ENCODE measurements at regions not wholly inside any gene's neighbourhood (a gene's known extent, or its start where the extent isn't known, plus 50 kb on each side); places are given as distances from the start of the nearest gene placed in this dataset.
"Not testable (repeated sequence)": the region's sequence is repeated elsewhere in the genome, so short reads cannot be mapped to it uniquely, and the experiment has no call there.

GRCh38 chr1:101120868-101121267 lies 95.3 kb upstream of the DPH5 start:
- H3K4me3 ChIP-seq (ENCODE audit: low read length): no peak overlapping the region

GRCh38 chr1:101119289-101119688 lies 93.7 kb upstream of the DPH5 start:
- H3K9ac ChIP-seq (ENCODE audit: low read depth, low read length): no peak overlapping the region
- H3K4me2 ChIP-seq (ENCODE audit: low read length): no peak overlapping the region
- no peaks in the 10 kb centered on the region for H3K36me3 ChIP-seq (ENCODE audit: insufficient read depth, low read length)
- H3K27me3 ChIP-seq (ENCODE audit: control insufficient read depth, insufficient read depth, low read length): no peaks in the 10 kb centered on the region
- no peaks in the 10 kb centered on the region for H3K9me3 ChIP-seq (replicated peaks; ENCODE audit: low read length)
- H3K4me1 ChIP-seq (ENCODE audit: control insufficient read depth, insufficient read depth, low read length): no peaks in the 10 kb centered on the region
- no peak overlapping the region for H3K4me3 ChIP-seq (ENCODE audit: low read length)

More at GRCh38 chr1:101120868-101121267, 95.3 kb upstream of the DPH5 start:
- Histone ChIP-seq H3K36me3 (ENCODE audit: insufficient read depth, low read length) (no peaks in the 10 kb centered on the region), H3K9ac (ENCODE audit: low read depth, low read length) (no peak overlapping the region), H3K4me2 (ENCODE audit: low read length) (no peak overlapping the region), H3K27me3 (ENCODE audit: control insufficient read depth, insufficient read depth, low read length) (no peaks in the 10 kb centered on the region), H3K4me1 (ENCODE audit: control insufficient read depth, insufficient read depth, low read length) (no peaks in the 10 kb centered on the region), H3K9me3 (replicated peaks; ENCODE audit: low read length) (no peaks in the 10 kb centered on the region)

GRCh38 chr1:101116006-101116405 lies 90.4 kb upstream of the DPH5 start:
- no peaks in the 10 kb centered on the region for H3K27me3 ChIP-seq (ENCODE audit: control insufficient read depth, insufficient read depth, low read length)
- no peak overlapping the region for H3K4me3 ChIP-seq (ENCODE audit: low read length)
- H3K4me1 ChIP-seq (ENCODE audit: control insufficient read depth, insufficient read depth, low read length): no peaks in the 10 kb centered on the region
- H3K4me2 ChIP-seq (ENCODE audit: low read length): no peak overlapping the region
- no peaks in the 10 kb centered on the region for H3K9me3 ChIP-seq (replicated peaks; ENCODE audit: low read length)
- no peaks in the 10 kb centered on the region for H3K36me3 ChIP-seq (ENCODE audit: insufficient read depth, low read length)
- no peak overlapping the region for H3K9ac ChIP-seq (ENCODE audit: low read depth, low read length)

- Histone ChIP-seq H3K27me3 (ENCODE audit: control insufficient read depth, insufficient read depth, low read length) (no peaks in the 10 kb centered on the region), H3K36me3 (ENCODE audit: insufficient read depth, low read length) (no peaks in the 10 kb centered on the region), H3K4me1 (ENCODE audit: control insufficient read depth, insufficient read depth, low read length) (no peaks in the 10 kb centered on the region), H3K4me3 (ENCODE audit: low read length) (no peak overlapping the region), H3K9ac (ENCODE audit: low read depth, low read length) (no peak overlapping the region), H3K9me3 (replicated peaks; ENCODE audit: low read length) (no peaks in the 10 kb centered on the region), H3K4me2 (ENCODE audit: low read length) (no peak overlapping the region)
Observed at GRCh38 chr1:101115112-101115511, 89.5 kb upstream of the DPH5 start.

DNA sequence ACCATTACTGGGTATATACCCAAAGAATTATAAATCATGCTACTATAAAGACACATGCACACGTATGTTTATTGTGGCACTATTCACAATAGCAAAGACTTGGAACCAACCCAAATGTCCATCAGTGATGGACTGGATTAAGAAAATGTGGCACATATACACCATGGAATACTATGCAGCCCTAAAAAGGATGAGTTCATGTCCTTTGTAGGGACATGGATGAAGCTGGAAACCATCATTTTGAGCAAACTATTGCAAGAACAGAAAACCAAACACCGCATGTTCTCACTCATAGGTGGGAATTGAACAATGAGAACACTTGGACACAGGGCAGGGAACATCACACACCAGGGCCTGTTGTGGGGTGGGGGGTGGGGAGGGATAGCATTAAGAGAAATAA lies 88.5 kb upstream of the DPH5 start:
- not testable (repeated sequence) for H3K9me3 ChIP-seq (replicated peaks; ENCODE audit: low read length); H3K9ac ChIP-seq (ENCODE audit: low read depth, low read length); H3K27me3 ChIP-seq (ENCODE audit: control insufficient read depth, insufficient read depth, low read length); H3K36me3 ChIP-seq (ENCODE audit: insufficient read depth, low read length); H3K4me1 ChIP-seq (ENCODE audit: control insufficient read depth, insufficient read depth, low read length); H3K4me2 ChIP-seq (ENCODE audit: low read length); H3K4me3 ChIP-seq (ENCODE audit: low read length)

GRCh38 chr1:101112051-101112780 lies 86.6 kb upstream of the DPH5 start:
- Histone ChIP-seq H3K9me3 (replicated peaks; ENCODE audit: low read length) (no peaks in the 10 kb centered on the region), H3K4me2 (ENCODE audit: low read length) (no peak overlapping the region), H3K4me1 (ENCODE audit: control insufficient read depth, insufficient read depth, low read length) (no peaks in the 10 kb centered on the region), H3K27me3 (ENCODE audit: control insufficient read depth, insufficient read depth, low read length) (no peaks in the 10 kb centered on the region), H3K9ac (ENCODE audit: low read depth, low read length) (no peak overlapping the region), H3K36me3 (ENCODE audit: insufficient read depth, low read length) (no peaks in the 10 kb centered on the region), H3K4me3 (ENCODE audit: low read length) (no peak overlapping the region)

DNA sequence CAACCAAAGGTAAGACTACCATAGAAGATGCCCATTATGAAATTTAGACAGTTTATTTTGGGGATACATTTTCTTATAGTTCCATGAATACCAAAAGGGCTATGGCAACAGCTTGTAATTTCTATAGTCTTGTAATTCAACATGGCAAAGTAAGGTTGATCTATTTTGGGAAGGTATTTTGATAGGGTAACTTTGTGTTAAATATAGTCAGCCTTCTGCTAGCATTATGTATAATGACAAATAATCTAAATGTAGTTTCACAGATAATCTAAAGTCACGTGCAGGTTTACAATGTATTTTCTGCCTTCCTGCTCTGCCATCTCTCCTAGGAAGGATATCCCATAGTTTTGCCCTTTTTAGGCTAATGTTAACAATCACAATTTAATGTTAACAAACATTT lies 85.9 kb upstream of the DPH5 start:
- H3K9ac ChIP-seq (ENCODE audit: low read depth, low read length): no peak overlapping the region

GRCh38 chr1:101109791-101110190 lies 84.2 kb upstream of the DPH5 start:
- Histone ChIP-seq H3K4me1 (ENCODE audit: control insufficient read depth, insufficient read depth, low read length) (no peaks in the 10 kb centered on the region), H3K9me3 (replicated peaks; ENCODE audit: low read length) (no peaks in the 10 kb centered on the region), H3K9ac (ENCODE audit: low read depth, low read length) (no peak overlapping the region), H3K4me3 (ENCODE audit: low read length) (no peak overlapping the region), H3K4me2 (ENCODE audit: low read length) (no peak overlapping the region), H3K27me3 (ENCODE audit: control insufficient read depth, insufficient read depth, low read length) (no peaks in the 10 kb centered on the region), H3K36me3 (ENCODE audit: insufficient read depth, low read length) (no peaks in the 10 kb centered on the region)

More for the DNA sequence above, 85.9 kb upstream of the DPH5 start:
- no peak overlapping the region for H3K4me3 ChIP-seq (ENCODE audit: low read length)
- no peaks in the 10 kb centered on the region for H3K4me1 ChIP-seq (ENCODE audit: control insufficient read depth, insufficient read depth, low read length)
- H3K9me3 ChIP-seq (replicated peaks; ENCODE audit: low read length): no peaks in the 10 kb centered on the region
- H3K27me3 ChIP-seq (ENCODE audit: control insufficient read depth, insufficient read depth, low read length): no peaks in the 10 kb centered on the region
- H3K4me2 ChIP-seq (ENCODE audit: low read length): no peak overlapping the region
- no peaks in the 10 kb centered on the region for H3K36me3 ChIP-seq (ENCODE audit: insufficient read depth, low read length)

DNA sequence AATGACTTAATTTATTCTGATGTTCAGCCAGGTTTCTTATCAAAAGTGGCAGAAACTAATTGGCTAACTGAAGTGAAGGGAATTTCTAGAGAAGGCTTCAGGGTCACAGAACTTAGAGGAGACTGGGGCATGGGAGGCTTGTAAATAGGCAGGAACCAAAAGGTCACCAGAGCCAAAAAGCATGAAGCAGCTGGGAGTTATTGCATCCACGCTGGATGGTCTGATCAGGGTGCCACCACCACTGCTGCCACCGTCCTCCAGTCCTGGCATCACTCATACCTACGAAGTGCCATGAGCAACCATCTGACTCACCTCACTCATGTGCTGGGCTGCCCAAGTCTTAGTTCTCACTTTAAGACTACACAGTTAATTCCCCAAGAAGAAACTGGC lies 82.5 kb upstream of the DPH5 start:
- H3K9ac ChIP-seq (ENCODE audit: low read depth, low read length): no peak overlapping the region
- no peak overlapping the region for H3K4me2 ChIP-seq (ENCODE audit: low read length)
- no peaks in the 10 kb centered on the region for H3K4me1 ChIP-seq (ENCODE audit: control insufficient read depth, insufficient read depth, low read length)
- no peaks in the 10 kb centered on the region for H3K9me3 ChIP-seq (replicated peaks; ENCODE audit: low read length)
- no peak overlapping the region for H3K4me3 ChIP-seq (ENCODE audit: low read length)
- H3K27me3 ChIP-seq (ENCODE audit: control insufficient read depth, insufficient read depth, low read length): no peaks in the 10 kb centered on the region
- no peaks in the 10 kb centered on the region for H3K36me3 ChIP-seq (ENCODE audit: insufficient read depth, low read length)

GRCh38 chr1:101107496-101108110 lies 82.0 kb upstream of the DPH5 start:
- H3K9me3 ChIP-seq (replicated peaks; ENCODE audit: low read length): no peaks in the 10 kb centered on the region
- no peak overlapping the region for H3K9ac ChIP-seq (ENCODE audit: low read depth, low read length)
- H3K4me2 ChIP-seq (ENCODE audit: low read length): no peak overlapping the region
- H3K4me3 ChIP-seq (ENCODE audit: low read length): no peak overlapping the region
- no peaks in the 10 kb centered on the region for H3K4me1 ChIP-seq (ENCODE audit: control insufficient read depth, insufficient read depth, low read length)
- H3K27me3 ChIP-seq (ENCODE audit: control insufficient read depth, insufficient read depth, low read length): no peaks in the 10 kb centered on the region
- no peaks in the 10 kb centered on the region for H3K36me3 ChIP-seq (ENCODE audit: insufficient read depth, low read length)

DNA sequence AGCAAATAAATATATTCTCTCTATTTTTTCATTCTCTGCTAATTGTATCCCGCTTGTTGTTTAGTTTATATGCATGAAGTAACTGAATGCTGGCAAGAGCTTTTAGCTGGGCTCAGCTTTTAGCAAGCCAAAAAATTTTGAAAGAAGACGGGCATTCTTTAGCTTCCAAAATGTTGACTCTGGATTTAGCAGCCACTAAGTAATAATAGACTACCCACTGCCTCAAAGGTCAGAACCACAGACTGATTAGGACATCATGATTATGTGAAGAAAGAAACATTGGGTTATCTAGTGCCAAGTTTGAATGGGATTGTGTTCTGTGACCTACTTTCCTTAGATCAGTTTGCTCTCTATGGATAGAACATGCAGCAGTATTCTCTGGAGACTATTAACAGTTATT lies 80.3 kb upstream of the DPH5 start:
- no peak overlapping the region for H3K9ac ChIP-seq (ENCODE audit: low read depth, low read length)
- H3K36me3 ChIP-seq (ENCODE audit: insufficient read depth, low read length): no peaks in the 10 kb centered on the region
- H3K27me3 ChIP-seq (ENCODE audit: control insufficient read depth, insufficient read depth, low read length): no peaks in the 10 kb centered on the region
- no peaks in the 10 kb centered on the region for H3K4me1 ChIP-seq (ENCODE audit: control insufficient read depth, insufficient read depth, low read length)
- no peaks in the 10 kb centered on the region for H3K9me3 ChIP-seq (replicated peaks; ENCODE audit: low read length)
- no peak overlapping the region for H3K4me2 ChIP-seq (ENCODE audit: low read length)
- no peak overlapping the region for H3K4me3 ChIP-seq (ENCODE audit: low read length)

Measured in skeletal muscle satellite cell (primary cell).